Stomach (tissue), 8 donors: ENCODE measurements at regions not wholly inside any gene's neighbourhood (a gene's known extent, or its start where the extent isn't known, plus 50 kb on each side); places are given as distances from the start of the nearest gene placed in this dataset.

Source experiments
- DNase-seq, 2 donors: peaks; one replicate each; pipeline versions ENCODE4 v3.0.0 to v3.0.0-alpha.2; 2013 to 2019
- H3K27ac ChIP-seq, 5 donors: fragments of 200-600 bp in 4 of 5; sonication (generic) in 4 of 5; one replicate each; pipeline ENCODE4 v1.5.1; 2013 to 2019; ENCODE audit warnings: mild to moderate bottlenecking in 1 of 5, moderate library complexity in 1 of 5
- H3K27me3 ChIP-seq, 3 donors: fragments of 200-600 bp; sonication (generic); one replicate each; pipeline ENCODE4 v1.5.1; 2017 to 2019; ENCODE audit warnings: mixed run types in 1 of 3
- H3K36me3 ChIP-seq, 4 donors: fragments of 200-600 bp; sonication (generic); 1 replicate in 3 of 4; 2 replicates in 1 of 4; pipeline ENCODE4 v1.5.1; 2016 to 2019
- H3K4me1 ChIP-seq, 4 donors: fragments of 200-600 bp; sonication (generic); one replicate each; pipeline ENCODE4 v1.5.1; 2016 to 2019
- H3K4me3 ChIP-seq, 4 donors: fragments of 200-600 bp; sonication (generic) in 3 of 4; one replicate each; pipeline ENCODE4 v1.5.1; 2016 to 2019; ENCODE audit warnings: mild to moderate bottlenecking in 1 of 4
- H3K9me3 ChIP-seq, 4 donors: fragments of 200-600 bp; sonication (generic); one replicate each; pipeline ENCODE4 v1.5.1; 2016 to 2019
- EP300 ChIP-seq: sonication (generic); formaldehyde crosslinking; IDR thresholded peaks from one replicate; pipeline ENCODE4 v1.6.1; 2017; ENCODE audit warnings: antibody characterized with exemption
- POLR2A ChIP-seq, 4 donors: fragments of 450-650 bp; IDR thresholded peaks; one replicate each; pipeline ENCODE4 v1.6.1; 2016; ENCODE audit warnings: antibody characterized with exemption in 4 of 4, control low read depth in 2 of 4, mild to moderate bottlenecking in 1 of 4, moderate library complexity in 1 of 4
- POLR2AphosphoS5 ChIP-seq, 3 donors: sonication (generic); formaldehyde crosslinking; IDR thresholded peaks; one replicate each; pipeline ENCODE4 v1.6.1; 2016; ENCODE audit warnings: antibody characterized with exemption in 3 of 3
- WGBS, 5 donors: extraction: QIAGEN DNeasy Blood & Tissue Kit in 3 of 5; methylation state at CpG; one replicate each; pipeline versions ENCODE4 v1.1.5 to v1.1.7; 2013 to 2018; 5-methylcytosine and 5-hydroxymethylcytosine counted together
- intact Hi-C: fragments of 100-400 bp; cut with DNase I; formaldehyde crosslinking; loops from one replicate; pipeline ENCODE4 v1.15.1; 2023; ENCODE audit warnings: low total_unique reads
- TF ChIP-seq, protein P1 (sequence below), 7 experiments: fragments of 450-650 bp in 4 of 7; fragments of 200-600 bp in 3 of 7; sonication (generic) in 3 of 7; IDR thresholded peaks; one replicate each; pipeline ENCODE4 v1.5.1; 2016 to 2019; ENCODE audit warnings: antibody characterized with exemption in 7 of 7, control low read depth in 2 of 7, mild to moderate bottlenecking in 1 of 7
- donor health status: healthy with polysubstance abuse.
- donor health status: Bipolar disorder and iron deficiency.
- donor health status: healthy.

DNA sequence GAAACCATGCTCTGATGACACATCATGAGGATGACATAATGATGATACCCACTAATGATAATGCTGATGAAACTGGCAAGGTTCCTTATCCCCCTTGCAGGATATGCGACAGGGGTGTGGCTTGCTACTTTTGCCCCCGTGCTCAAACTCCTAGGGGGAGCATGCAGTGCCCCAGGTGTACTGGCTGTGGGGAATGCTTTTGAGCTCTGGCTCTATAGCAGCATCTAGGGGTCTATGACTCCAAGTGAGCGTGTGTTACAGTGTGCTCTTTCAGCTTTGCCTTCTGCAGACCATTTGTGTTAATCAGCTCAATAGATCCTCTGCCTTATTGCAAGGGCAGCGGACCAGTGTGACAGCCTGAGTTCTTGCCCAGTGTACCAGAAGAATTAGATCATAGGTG, 1239.5 kb downstream of the SI start:
- Histone ChIP-seq H3K9me3 (no peaks in the 10 kb centered on the region), H3K36me3 (no peaks in the 10 kb centered on the region), H3K27me3 (no peaks in the 10 kb centered on the region), H3K27ac (no peak overlapping the region), H3K4me1 (no peaks in the 10 kb centered on the region), H3K4me3 (no peak overlapping the region)
- TF ChIP-seq, protein P1, sequence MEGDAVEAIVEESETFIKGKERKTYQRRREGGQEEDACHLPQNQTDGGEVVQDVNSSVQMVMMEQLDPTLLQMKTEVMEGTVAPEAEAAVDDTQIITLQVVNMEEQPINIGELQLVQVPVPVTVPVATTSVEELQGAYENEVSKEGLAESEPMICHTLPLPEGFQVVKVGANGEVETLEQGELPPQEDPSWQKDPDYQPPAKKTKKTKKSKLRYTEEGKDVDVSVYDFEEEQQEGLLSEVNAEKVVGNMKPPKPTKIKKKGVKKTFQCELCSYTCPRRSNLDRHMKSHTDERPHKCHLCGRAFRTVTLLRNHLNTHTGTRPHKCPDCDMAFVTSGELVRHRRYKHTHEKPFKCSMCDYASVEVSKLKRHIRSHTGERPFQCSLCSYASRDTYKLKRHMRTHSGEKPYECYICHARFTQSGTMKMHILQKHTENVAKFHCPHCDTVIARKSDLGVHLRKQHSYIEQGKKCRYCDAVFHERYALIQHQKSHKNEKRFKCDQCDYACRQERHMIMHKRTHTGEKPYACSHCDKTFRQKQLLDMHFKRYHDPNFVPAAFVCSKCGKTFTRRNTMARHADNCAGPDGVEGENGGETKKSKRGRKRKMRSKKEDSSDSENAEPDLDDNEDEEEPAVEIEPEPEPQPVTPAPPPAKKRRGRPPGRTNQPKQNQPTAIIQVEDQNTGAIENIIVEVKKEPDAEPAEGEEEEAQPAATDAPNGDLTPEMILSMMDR (IDR thresholded peaks at IDR 0.05): no peak
- TF ChIP-seq EP300: no peak
- intact Hi-C loops: no loop called here
- no peak for DNase-seq
- WGBS, 5 donors: 59 to 69% (median 62%) methylated on average over 4 of the region's 4 CpGs

DNA sequence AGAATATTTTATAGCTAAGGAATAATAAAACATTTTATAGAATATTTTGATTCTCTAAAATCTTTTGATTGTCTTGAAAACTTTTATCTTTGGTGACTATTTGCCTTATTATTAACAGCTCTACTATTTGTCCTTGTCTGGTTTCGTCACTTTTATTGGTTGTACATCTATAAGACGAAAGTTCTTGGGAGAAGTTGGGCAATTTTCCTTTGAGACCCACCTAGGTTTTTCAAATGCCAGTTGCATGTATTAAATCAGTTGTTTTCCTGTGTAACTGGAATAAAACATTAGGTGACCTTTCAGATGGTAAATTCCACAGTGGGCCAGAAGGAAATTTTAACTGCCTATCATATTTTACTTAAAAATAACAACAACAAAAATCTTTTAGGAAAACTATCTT, 1245.7 kb downstream of the SI start:
- Histone ChIP-seq H3K4me1 (no peaks in the 10 kb centered on the region), H3K36me3 (no peaks in the 10 kb centered on the region), H3K9me3 (peaks cover 0 to 4% (median 0%) of the 10 kb centered on the region in 4 donors), H3K27ac (no peak overlapping the region), H3K27me3 (no peaks in the 10 kb centered on the region), H3K4me3 (no peak overlapping the region)
- TF ChIP-seq POLR2A (IDR thresholded peaks at IDR 0.05) (no peak), EP300 (no peak), POLR2AphosphoS5 (IDR thresholded peaks at IDR 0.05) (no peak)
- TF ChIP-seq, protein P1 (IDR thresholded peaks at IDR 0.05): no peak
- 35 to 80% (median 71%) methylated on average over 2 of the region's 2 CpGs for WGBS, 5 donors
- DNase-seq: no peak
- intact Hi-C loops: no loop called here

DNA sequence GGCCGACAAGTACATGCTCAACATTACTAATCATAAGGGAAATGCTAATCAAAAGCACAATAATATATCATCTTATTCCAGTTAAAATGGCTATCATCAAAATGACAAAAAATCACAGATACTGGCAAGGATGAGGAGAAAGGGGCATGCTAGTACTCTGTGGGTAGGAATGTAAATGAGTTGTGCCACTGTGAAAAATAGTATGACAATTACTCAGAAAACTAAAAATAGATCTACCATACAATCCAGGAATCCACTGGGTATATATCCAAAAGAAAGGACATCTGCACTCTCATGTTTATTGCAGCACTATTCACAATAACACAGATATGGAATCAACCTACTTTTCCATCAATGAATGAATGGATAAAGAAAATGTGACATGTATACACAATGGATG, 1256.5 kb downstream of the SI start:
- H3K27me3 ChIP-seq: no peaks in the 10 kb centered on the region
- intact Hi-C loops: no loop called here
- no peak for DNase-seq
- TF ChIP-seq POLR2AphosphoS5 (IDR thresholded peaks at IDR 0.05): no peak
- TF ChIP-seq, protein P1 (IDR thresholded peaks at IDR 0.05): no peak
- TF ChIP-seq EP300: no peak
- H3K27ac ChIP-seq: no peak overlapping the region
- no peaks in the 10 kb centered on the region for H3K4me1 ChIP-seq
- H3K36me3 ChIP-seq: no peaks in the 10 kb centered on the region
- 70 to 98% (median 92%) methylated on average over 1 of the region's 1 CpG for WGBS, 5 donors
- H3K9me3 ChIP-seq: no peaks in the 10 kb centered on the region
- H3K4me3 ChIP-seq: no peak overlapping the region

DNA sequence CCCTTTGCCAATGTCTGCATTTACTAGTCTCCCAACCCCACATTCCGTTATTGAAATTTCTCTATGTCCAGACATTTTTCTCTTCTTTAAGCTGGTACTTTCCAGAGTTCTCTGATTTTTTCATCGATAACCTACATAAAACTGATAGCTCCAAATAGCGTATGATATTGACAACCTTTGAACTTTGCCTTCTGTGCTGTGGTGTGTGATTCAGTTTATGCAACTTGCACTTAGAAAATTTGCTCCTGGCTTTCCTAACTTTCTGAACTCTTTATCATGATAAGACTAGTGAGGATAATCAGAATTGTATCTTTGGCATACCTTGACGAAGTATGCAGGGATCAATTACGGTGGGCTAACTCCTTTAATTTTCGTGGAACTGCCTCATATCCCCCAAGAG, 1261.3 kb downstream of the SI start:
- no peaks in the 10 kb centered on the region for H3K36me3 ChIP-seq
- DNase-seq: no peak
- H3K4me3 ChIP-seq: no peak overlapping the region
- no peaks in the 10 kb centered on the region for H3K4me1 ChIP-seq
- intact Hi-C loops: no loop called here
- no peaks in the 10 kb centered on the region for H3K9me3 ChIP-seq
- no peak for TF ChIP-seq EP300
- H3K27ac ChIP-seq: no peak overlapping the region
- no peaks in the 10 kb centered on the region for H3K27me3 ChIP-seq
- 79 to 91% (median 87%) methylated on average over 6 of the region's 6 CpGs for WGBS, 5 donors

DNA sequence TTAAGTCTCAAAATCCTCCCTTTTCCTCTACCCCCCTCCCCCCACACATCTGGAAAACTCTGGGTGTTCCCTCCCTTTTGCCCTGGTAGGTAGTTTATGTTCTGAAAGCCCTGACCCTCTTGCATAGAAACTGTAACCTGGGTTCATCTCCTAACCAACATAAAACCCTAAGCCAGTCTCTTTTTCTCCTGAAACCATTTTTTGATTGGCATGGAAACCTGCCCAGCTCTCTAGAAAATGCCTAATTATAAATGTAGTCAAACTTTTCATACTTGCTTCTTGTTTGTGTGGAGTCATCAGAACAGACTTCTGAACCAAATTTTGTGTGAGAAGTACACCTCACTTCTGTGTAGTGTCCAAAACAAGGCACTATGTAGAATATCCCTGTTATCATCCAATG, 1264.4 kb downstream of the SI start:
- TF ChIP-seq EP300 (no peak), POLR2AphosphoS5 (IDR thresholded peaks at IDR 0.05) (no peak), POLR2A (IDR thresholded peaks at IDR 0.05) (no peak)
- TF ChIP-seq, protein P1 (IDR thresholded peaks at IDR 0.05): no peak
- Histone ChIP-seq H3K27ac (no peak overlapping the region), H3K4me3 (no peak overlapping the region), H3K4me1 (no peaks in the 10 kb centered on the region), H3K27me3 (no peaks in the 10 kb centered on the region), H3K36me3 (no peaks in the 10 kb centered on the region), H3K9me3 (no peaks in the 10 kb centered on the region)
- no peak for DNase-seq
- intact Hi-C loops: no loop called here
